GM18873 (cell line): ENCODE measurements at regions not wholly inside any gene's neighbourhood (a gene's known extent, or its start where the extent isn't known, plus 50 kb on each side); places are given as distances from the start of the nearest gene placed in this dataset.
"Not testable (repeated sequence)": the region's sequence is repeated elsewhere in the genome, so short reads cannot be mapped to it uniquely, and the experiment has no call there.

Experiments
- ATAC-seq: cut with Tn5 transposase; IDR thresholded peaks from one replicate; pipeline ENCODE4 v1.9.1; 2021; ENCODE audit warnings: mild to moderate bottlenecking, moderate library complexity, moderate number of reproducible peaks; ENCODE audit not compliant: unreplicated experiment, low FRiP score

DNA sequence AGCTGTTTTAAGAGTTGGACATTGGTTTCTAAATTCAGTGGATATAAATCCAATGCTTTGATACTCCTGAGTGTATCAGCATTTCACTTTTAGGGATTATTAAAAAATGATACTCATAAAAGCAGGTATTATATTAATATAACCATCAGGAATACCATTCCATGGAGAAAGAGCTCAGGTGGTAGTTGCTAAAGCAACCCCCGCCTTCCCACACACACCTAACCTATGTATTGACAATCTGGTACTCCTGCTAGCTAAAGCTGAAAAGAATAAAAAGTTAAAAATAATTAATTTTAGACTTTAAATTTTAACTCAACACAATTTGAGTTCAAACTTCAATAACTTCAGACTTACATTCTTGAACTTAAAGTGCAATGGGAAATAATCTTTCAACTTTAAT is 717.1 kb upstream of the HS3ST1 start:
- ATAC-seq, result no peak

DNA sequence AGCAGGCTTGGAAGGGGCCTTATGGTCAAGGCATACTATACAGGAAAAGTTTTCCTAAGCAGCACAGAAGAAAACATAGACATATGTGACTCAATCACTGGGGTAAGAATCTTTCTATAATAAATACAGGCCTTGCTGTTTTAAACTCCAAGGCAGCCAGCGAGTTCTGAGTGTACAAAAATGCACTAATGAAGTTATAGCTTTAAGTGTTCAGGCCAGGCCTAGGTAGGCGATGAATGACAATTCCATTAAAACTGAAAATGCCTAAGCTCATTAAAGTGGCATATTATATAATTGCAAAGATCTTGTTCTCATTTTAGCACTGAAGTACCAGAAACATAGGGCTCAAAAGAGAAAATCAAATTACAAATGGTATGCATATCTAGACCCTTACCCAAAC is 716.4 kb upstream of the HS3ST1 start:
- ATAC-seq, result no peak

DNA sequence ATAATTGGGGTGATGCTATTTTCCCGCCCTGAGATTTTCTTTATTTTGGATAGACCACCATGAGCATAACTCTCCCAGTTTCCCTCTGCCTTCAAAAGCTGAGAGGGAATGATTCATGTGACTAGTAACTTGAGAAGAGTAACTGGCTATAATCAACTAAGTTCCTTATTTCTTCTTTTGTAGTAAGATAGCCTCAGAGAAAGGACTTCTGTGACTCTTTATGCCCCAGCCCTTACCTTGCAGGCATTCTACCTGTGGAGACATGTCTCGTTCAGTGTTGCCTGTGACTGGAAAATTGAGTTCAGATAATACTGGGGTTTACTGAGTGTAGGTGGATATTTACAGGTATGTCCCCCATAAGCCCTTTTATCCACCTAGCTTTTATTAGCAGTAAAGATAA is 715.4 kb upstream of the HS3ST1 start:
- ATAC-seq, result no peak

DNA sequence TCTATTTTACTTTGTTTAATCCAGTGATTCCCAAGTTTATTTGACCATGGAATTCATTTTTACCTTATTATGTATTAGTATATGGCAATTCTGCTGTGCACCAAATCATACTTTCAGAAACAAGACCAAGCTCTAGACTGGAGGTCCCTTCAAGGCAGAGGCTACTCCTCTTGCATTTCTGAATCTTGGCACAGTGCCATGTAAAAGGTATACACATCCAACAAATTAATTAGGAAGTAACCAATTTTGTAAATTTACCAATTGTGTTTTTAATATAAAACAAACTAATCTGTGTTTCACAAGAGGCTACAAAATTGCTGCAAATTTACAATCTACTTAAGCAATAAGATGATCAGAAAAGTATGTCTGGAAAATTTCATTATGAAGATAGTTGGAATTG is 712.2 kb upstream of the HS3ST1 start:
- ATAC-seq, result no peak

DNA sequence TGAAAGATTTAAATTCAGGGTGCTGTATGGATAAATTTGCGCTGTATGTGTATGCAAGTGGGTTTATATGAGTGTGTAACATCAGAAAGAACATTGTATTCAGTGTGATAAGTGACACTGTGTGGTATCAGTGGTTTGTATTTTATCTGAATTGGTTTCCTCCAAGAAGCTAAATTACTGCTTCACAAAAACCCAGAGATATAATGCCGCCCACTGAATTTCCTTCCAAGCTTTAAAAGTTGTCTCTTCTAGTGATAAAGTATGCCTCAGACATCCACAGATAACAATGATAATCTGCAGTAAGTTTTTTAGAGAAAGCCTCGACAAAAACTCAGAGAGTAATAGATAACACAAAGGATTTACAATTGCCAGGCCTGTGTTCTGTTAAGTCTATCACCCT is 710.6 kb upstream of the HS3ST1 start:
- no peak for ATAC-seq

DNA sequence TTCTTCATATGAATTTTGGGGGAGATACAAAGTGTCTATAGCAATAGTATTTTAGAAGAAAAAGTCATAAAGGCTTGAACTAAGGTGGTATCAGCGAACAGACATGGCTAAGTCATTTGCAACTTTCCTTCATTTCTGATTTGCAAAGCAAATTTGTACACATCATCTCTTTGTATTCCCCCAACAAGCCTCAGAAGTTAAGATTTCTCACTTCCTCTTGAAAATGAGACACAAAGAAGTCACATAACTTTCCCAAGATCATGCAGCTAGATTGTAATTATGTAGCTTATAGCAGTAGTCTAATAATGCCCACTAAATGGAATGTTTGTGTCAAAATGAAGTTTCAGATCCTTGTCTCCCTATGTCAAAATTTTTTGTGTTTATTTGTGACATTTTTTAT is 709.8 kb upstream of the HS3ST1 start:
- ATAC-seq, result no peak

DNA sequence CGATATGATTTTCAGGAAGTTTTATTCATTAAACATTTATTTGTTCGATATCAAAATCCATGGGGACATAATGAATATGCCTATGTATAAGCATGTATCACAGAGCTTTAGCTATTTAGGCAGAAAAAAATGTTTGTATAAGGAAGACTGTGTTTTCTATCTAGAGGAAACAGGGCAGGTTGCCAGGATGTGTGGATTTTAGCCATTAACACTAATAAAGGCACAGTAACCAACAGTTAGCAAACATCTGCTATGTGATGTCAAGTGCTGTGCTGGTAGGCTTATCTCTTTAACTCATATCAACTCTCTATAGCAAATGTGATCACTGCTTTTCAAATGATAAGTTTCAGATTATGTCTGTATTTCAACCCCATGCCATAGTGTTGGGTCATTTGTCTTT is 708.9 kb upstream of the HS3ST1 start:
- no peak for ATAC-seq

DNA sequence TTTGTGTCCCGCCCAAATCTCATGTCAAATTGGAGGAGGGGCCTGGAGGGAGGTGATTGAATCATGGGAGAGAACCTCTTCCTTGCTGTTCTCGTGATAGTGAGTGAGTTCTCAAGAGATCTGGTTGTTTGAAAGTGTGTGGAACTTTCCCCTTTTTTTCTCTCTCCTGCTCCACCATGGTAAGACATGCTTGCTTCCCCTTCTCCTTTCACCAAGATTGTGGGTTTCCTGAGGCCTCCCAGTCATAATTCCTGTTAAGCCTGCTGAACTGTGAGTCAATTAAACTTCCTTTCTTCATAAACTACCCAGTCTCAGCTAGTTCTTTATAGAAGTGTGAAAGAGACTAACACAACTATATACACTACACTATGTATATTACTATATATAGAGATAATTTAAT is 697.8 kb upstream of the HS3ST1 start:
- ATAC-seq, result no peak

DNA sequence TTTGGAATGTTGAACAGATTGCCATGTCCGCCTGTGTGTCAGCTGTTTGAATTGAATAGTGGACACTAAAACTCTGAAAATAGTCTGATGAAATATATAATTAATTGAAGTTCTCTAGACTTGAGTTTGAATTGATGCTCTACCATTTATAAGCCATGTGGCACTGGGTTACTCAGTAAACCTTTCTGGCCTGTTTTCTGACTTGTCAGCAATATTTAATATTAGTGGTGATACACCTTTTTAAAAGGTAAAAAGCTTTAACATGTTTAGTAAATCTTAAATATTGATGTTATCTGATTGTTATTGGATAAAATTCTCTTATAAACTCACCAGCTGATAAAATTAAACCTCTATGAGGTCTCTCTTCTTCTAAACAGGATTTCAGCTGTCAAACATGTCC is 695.4 kb upstream of the HS3ST1 start:
- ATAC-seq, result no peak

DNA sequence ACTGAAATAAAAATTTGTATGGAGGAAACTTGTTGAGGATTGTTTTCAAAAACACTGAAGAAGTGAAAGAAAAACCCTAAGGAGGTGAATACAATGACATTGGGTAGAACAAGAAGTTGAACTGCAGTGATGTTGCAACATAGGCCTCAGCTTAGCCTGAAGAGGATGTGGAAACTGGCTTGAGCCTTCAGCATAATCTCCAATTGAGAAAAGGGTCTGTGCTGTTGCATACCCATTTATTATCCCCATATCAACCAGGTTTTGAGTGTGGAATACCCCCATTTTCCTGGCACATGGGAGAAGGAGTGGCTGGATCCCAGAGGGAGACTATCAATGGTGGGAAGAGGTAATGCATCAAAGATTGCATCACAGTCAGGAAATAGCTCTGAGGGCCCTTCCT is 695.0 kb upstream of the HS3ST1 start:
- ATAC-seq, result no peak

DNA sequence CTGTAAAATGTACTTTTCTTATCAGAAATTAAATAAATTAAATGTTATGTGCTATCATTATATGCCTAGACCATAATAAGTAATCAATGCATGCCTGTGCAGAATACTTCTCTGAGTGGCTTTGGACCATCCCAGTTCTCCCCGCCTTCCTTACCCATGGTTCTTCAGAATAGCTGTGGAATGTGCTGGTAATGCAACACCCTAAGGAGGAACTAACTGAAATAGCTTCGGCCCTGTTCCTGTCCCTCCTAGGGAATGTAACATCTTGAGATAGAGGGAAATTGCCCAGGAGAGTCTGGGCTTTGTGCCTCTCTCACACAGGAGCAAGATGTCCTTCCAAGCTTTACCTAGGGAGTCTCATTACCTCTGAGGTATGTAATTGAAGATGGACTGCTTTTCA is 693.6 kb upstream of the HS3ST1 start:
- ATAC-seq, result no peak

DNA sequence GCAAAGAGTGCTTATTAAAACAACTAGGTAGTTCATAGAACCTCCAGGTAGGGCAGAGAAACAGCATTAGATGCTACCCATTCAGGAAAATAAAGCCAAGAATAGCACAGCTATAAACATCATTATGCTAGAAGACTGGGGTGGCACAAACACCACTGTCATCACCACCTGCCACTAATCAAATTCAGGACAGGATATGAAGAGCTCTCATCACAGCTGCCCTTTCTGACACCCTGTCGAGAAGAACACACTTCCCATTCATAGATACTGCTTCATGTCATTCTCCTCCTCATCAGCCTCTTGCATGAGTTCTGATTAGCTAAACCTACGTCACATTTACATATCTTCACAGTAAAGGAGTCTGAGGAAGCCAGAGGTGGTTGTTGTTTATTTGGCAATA is 692.3 kb upstream of the HS3ST1 start:
- ATAC-seq, result no peak

DNA sequence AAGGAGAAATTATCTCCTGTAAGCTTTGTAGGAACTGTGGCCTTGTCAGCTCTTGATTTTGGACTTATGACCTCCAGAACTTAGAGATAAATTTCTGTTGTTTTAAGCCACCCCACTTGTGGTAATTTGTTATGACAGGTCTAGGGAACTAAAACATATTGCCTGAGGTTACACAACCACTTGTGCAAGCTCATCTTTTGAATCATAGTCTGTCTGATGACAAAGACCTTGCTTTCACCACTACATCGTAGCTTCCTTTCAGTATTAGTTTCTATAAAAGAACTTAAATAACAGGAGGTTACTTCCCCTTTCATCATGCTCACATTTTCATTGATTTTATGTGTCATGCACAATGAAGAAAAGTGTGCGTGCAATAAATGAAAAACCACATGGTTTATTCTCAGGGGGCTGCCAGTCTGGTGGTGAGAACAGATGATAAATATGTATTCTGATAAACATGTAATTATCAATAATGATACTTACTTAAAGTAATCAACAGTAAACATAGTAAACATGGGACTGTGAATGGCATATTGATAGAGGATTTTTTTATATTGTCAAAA is 690.0 kb upstream of the HS3ST1 start:
- no peak for ATAC-seq

DNA sequence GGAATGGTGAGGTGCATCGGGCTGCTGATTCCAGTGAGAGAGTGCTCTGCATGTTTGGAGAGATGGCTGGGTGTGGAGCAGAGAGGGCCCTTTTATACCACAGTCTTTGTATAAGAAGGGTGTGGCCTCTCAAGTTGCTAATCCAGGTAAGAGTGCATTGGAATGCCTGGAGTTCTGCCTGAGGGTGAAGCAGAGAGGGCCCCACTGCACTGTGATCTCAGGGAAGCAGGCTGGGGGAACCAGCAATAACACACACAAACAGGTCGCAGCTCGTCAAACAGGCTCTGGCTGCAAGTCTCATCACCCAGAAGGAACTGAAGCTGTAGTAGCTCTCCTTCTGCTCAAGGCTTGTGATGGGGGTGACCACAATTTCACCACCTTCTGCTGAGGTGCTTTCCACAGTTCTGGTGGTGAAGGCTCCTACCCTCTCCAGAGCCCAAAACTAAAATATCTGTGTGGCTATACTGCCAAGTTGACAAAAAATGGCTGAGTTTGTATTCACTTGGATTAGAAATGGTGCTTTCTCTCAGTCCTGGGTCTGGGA is 687.4 kb upstream of the HS3ST1 start:
- ATAC-seq, result no peak

DNA sequence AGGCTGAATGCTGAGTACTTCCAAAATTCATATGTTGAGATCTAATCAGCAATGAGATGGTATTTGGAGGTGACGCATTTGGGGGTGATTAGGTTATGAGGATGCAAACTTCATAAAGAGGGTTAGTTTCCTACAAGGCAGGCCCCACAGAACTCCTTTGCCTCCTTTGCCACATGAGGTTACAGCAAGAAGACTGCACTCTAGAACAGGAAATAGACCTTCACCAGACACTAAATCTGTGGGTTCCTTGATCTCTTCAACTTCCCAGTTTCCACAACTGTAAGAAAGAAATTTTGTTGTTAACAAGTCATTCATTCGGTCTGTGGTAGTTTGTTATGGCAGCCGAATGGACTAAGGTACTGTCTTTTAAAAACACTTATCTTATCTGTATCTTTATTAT is 681.9 kb upstream of the HS3ST1 start:
- no peak for ATAC-seq

DNA sequence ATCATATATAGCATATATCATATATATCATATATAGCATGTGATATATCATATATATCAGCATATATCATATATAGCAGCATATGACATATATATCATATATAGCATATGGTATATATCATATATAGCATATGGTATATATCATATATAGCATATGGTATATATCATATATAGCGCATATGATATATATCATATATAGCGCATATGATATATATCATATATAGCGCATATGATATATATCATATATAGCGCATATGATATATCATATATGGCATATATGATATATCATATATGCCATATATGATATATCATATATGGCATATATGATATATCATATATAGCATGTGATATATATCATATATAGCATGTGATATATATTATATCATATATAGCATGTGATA is 680.4 kb upstream of the HS3ST1 start:
- ATAC-seq, result not testable (repeated sequence)

DNA sequence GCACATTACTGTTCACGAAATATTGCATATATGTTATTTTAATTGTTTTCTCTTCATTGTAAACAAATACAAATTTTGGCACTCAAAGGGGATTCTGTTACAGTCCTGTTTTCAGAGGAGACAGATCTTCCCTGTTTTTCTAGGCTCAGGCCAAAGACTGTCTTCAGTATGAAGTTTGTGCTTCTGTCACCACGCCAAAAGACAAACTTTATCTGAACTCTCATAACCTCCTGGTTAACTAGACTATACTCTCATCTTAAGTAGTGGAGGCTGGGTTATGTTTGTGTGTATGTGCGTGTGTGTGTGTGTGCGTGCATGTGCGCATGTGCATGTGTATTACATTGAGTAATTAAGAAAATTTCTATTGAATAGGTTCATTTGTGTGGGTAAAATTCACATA is 676.8 kb upstream of the HS3ST1 start:
- ATAC-seq, result no peak

DNA sequence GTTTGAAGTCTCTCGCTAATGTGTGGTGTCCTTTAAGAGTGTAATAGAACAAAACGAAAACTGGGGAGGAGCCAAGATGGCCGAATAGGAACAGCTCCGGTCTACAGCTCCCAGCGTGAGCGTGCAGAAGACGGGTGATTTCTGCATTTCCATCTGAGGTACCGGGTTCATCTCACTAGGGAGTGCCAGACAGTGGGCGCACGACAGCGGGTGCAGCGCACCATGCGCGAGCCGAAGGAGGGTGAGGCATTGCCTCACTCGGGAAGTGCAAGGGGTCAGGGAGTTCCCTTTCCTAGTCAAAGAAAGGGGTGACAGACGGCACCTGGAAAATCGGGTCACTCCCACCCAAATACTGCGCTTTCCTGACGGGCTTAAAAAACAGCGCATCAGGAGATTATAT is 661.2 kb upstream of the HS3ST1 start:
- ATAC-seq, result not testable (repeated sequence)

DNA sequence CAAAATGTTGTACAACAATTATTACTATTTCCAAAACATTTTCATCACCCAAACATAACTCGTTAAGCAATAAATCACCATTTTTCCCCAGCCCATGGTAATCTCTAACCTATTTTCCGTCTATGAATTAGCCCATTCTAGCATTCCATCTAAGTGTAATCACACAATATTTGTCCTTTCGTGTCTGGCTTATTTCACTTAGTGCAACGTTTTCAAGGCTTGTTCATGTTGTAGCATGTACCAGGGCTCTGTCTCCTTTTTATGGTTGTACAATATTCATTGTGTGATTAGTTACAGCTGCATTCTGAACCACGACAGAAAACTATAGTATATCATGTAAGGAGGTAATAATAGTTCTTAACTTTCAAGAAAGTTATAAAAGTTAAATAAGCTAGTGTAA is 656.0 kb upstream of the HS3ST1 start:
- no peak for ATAC-seq

DNA sequence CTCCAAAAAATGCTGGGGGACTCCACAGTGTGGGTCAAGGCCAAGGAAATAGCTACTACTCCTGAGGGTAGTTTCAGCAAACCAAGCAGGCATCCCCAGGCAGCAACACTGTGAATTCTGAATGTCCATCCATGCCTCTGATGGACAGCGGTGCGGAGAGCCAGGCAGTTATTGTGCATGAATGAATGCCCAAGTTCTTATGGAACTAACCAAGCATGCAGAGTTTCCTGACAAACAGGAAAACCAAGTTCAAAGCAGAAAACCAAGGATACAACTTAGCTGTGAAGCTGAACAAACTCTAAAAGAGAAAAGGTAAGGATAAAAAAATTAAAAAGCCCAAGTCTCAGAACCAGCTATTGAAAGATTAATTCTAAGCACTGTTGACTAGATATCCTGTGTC is 642.6 kb upstream of the HS3ST1 start:
- no peak for ATAC-seq

DNA sequence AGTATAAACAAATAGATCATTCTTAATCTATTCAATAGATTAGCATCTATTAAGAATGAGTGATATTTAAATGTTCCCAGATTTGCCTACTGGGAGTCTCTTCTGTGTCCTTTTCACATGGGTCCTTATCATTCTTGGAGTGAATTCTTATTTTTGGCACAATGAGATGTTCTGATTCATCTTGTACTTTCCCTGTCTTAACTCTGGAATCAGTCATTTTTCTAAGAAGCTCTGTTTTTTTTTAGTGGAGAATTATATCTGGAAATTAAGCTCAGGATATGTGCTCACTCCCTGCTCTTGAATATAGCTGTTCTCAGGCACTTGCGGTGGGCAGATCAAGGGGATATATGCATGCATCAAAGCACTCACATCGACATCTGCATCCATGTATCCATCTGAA is 625.3 kb upstream of the HS3ST1 start:
- ATAC-seq, result no peak

DNA sequence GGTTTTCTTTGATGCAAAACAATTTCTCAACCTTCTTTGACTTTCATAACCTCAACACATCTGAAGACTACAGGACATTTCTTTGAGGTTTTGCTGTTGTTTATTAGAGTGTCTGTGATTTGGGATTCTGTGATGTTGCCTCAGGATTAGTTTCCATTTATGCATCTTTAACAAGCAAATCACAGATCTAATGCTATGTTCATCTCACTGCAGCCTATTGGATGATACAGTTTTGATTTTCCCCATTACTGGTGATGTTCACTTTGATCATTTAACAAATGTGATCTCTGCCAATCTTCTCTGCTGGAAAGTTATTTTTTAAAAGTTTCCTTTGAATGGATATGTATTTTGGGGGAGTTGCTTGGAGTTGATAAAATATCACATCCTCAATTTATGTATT is 624.9 kb upstream of the HS3ST1 start:
- no peak for ATAC-seq

DNA sequence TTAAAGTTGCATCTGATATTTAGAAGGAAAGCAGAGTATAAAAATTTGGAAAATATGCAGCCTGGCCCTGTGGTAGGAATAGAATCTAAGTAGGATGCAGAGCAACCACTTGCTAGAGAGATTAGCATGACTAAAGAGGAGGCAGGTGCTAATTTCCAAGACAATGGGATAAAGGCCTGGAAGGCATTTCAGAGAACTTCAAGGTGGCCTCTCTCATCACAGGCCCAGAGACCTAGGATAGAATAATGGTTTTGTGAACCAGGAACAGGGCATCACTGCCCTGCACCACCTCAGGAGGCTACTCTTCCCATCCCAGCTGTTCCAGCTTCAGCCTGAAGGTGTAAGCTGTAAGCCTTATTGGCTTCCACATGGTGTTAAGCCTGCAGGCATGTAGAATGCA is 621.7 kb upstream of the HS3ST1 start:
- no peak for ATAC-seq
